WTC11 (cell line): ENCODE measurements at regions not wholly inside any gene's neighbourhood (a gene's known extent, or its start where the extent isn't known, plus 50 kb on each side); places are given as distances from the start of the nearest gene placed in this dataset.

Source experiments
- ATAC-seq: fragments of 200-7000 bp; cut with Tn5 transposase; 2 replicates; pipeline ENCODE4 v1.10.0; 2021; ENCODE audit warnings: mild to moderate bottlenecking, moderate library complexity
- CTCF ChIA-PET: fragments of 300-600 bp; sonication (Branson Sonifier 250); formaldehyde crosslinking; loops from one replicate; lab custom pipeline; 2021; ENCODE audit warnings: antibody characterized with exemption; lab: Charles Lee
- POLR2A ChIA-PET: fragments of 350-600 bp; sonication (Branson Sonifier 250); formaldehyde crosslinking; loops from one replicate; lab custom pipeline; 2021; ENCODE audit warnings: antibody characterized with exemption; lab: Charles Lee
- DNase-seq: peaks from one replicate; pipeline ENCODE4 v3.0.0; 2021; ENCODE audit warnings: low spot score
- H3K27ac Mint-ChIP-seq: 2 replicates; pipeline ENCODE4 v1.8.0; 2021; ENCODE audit warnings: mixed read lengths
- H3K27me3 Mint-ChIP-seq: 2 replicates; pipeline ENCODE4 v1.8.0; 2021; ENCODE audit warnings: low read depth, mild to moderate bottlenecking, moderate library complexity, mixed read lengths
- H3K36me3 Mint-ChIP-seq: 2 replicates; pipeline ENCODE4 v1.8.0; 2021; ENCODE audit warnings: mixed read lengths
- H3K4me1 Mint-ChIP-seq: 2 replicates; pipeline ENCODE4 v1.8.0; 2022; ENCODE audit warnings: mixed read lengths
- H3K4me3 Mint-ChIP-seq: 2 replicates; pipeline ENCODE4 v1.8.0; 2021; ENCODE audit warnings: mild to moderate bottlenecking, moderate library complexity, mixed read lengths
- H3K9me3 Mint-ChIP-seq: 2 replicates; pipeline ENCODE4 v1.8.0; 2021; ENCODE audit warnings: mixed read lengths
- GTF2I ChIP-seq: fragments of 250-450 bp; sonication (Bioruptor Pico); conservative IDR thresholded peaks from 2 replicates; pipeline ENCODE4 v1.4.0; 2021; ENCODE audit warnings: mild to moderate bottlenecking
- HMGA2 ChIP-seq: fragments of 250-450 bp; sonication (Bioruptor Pico); IDR thresholded peaks from 2 replicates; pipeline ENCODE4 v1.4.0; 2021; ENCODE audit warnings: mild to moderate bottlenecking, moderate library complexity
- NFATC4 ChIP-seq: fragments of 250-450 bp; sonication (Bioruptor Pico); IDR thresholded peaks from 2 replicates; pipeline ENCODE4 v1.9.0; 2021; ENCODE audit warnings: mild to moderate bottlenecking
- NFYB ChIP-seq: sonication (generic); formaldehyde crosslinking; conservative IDR thresholded peaks from 2 replicates; pipeline ENCODE4 v1.8.0; 2022; ENCODE audit warnings: low read depth, missing genetic modification reagents
- OVOL2 ChIP-seq: fragments of 250-450 bp; sonication (Bioruptor Pico); IDR thresholded peaks from 2 replicates; pipeline ENCODE4 v1.9.0; 2021; ENCODE audit warnings: mild to moderate bottlenecking, borderline replicate concordance
- TCF7 ChIP-seq: sonication (generic); formaldehyde crosslinking; IDR thresholded peaks from 2 replicates; pipeline ENCODE4 v1.8.0; 2022; ENCODE audit warnings: mild to moderate bottlenecking, low read depth, missing genetic modification reagents, moderate library complexity
- ZNF121 ChIP-seq: sonication (generic); formaldehyde crosslinking; IDR thresholded peaks from 2 replicates; pipeline ENCODE4 v1.8.0; 2023; ENCODE audit warnings: missing genetic modification reagents
- ZNF138 ChIP-seq: sonication (generic); formaldehyde crosslinking; conservative IDR thresholded peaks from 2 replicates; pipeline ENCODE4 v1.8.1; 2022; ENCODE audit warnings: mild to moderate bottlenecking, moderate library complexity, missing genetic modification reagents
- TF ChIP-seq, protein P1 (sequence below): sonication (generic); formaldehyde crosslinking; IDR thresholded peaks from 2 replicates; pipeline ENCODE4 v1.8.0; 2022; ENCODE audit warnings: missing genetic modification reagents
- TF ChIP-seq, protein P2 (sequence below): sonication (generic); formaldehyde crosslinking; IDR thresholded peaks from 2 replicates; pipeline ENCODE4 v1.8.1; 2022; ENCODE audit warnings: low read depth, mild to moderate bottlenecking, moderate library complexity, missing genetic modification reagents, borderline replicate concordance
- TF ChIP-seq, protein P3 (sequence below): sonication (generic); formaldehyde crosslinking; IDR thresholded peaks from 2 replicates; pipeline ENCODE4 v1.8.1; 2022; ENCODE audit warnings: mild to moderate bottlenecking, moderate library complexity, missing genetic modification reagents
- TF ChIP-seq, protein P4 (sequence below): fragments of 250-450 bp; sonication (Bioruptor Pico); IDR thresholded peaks from 2 replicates; pipeline ENCODE4 v1.9.0; 2021; ENCODE audit warnings: mild to moderate bottlenecking
- TF ChIP-seq, protein P5 (sequence below): sonication (generic); formaldehyde crosslinking; IDR thresholded peaks from 2 replicates; pipeline ENCODE4 v1.8.1; 2022; ENCODE audit warnings: low read depth, missing genetic modification reagents, borderline replicate concordance
- TF ChIP-seq, protein P6 (sequence below): sonication (generic); formaldehyde crosslinking; IDR thresholded peaks from 2 replicates; pipeline ENCODE4 v1.8.0; 2022; ENCODE audit warnings: mild to moderate bottlenecking, missing genetic modification reagents
- TF ChIP-seq, protein P7 (sequence below): sonication (generic); formaldehyde crosslinking; IDR thresholded peaks from 2 replicates; pipeline ENCODE4 v1.8.1; 2023; ENCODE audit warnings: mild to moderate bottlenecking, missing genetic modification reagents

DNA sequence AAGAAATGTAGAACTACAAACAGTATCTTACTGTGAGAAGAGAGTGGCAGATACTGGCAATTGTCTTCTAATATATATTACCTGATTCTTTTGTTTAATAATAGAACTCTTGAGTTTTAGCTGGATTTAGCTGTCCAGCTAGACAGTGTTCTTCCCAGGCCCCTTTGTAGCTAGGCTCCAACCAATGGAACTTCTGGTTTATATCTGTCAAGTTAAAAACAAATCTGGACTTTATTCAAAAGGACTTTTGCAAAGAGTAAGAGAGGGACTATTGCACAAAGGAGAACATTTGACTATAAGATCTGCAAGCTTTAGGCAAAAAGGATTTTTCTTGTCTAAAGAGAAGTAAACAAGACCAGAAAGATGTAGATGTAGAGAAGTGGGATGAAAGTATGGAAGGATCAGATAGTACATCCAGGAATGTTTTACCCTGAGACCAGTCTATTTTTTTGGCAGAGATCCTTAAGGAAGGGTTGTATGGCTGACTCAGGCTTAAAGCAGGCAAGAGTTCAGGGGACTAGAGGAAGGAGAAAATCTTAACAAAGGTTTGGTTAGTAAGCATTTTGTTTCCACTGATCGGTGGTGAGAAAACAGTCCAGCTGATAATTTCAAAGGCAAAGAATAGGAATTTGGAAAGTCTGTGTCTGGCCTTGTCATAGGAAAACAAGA lies 111.1 kb upstream of the PLEKHA5 start (continued):
- TF ChIP-seq, protein P1, sequence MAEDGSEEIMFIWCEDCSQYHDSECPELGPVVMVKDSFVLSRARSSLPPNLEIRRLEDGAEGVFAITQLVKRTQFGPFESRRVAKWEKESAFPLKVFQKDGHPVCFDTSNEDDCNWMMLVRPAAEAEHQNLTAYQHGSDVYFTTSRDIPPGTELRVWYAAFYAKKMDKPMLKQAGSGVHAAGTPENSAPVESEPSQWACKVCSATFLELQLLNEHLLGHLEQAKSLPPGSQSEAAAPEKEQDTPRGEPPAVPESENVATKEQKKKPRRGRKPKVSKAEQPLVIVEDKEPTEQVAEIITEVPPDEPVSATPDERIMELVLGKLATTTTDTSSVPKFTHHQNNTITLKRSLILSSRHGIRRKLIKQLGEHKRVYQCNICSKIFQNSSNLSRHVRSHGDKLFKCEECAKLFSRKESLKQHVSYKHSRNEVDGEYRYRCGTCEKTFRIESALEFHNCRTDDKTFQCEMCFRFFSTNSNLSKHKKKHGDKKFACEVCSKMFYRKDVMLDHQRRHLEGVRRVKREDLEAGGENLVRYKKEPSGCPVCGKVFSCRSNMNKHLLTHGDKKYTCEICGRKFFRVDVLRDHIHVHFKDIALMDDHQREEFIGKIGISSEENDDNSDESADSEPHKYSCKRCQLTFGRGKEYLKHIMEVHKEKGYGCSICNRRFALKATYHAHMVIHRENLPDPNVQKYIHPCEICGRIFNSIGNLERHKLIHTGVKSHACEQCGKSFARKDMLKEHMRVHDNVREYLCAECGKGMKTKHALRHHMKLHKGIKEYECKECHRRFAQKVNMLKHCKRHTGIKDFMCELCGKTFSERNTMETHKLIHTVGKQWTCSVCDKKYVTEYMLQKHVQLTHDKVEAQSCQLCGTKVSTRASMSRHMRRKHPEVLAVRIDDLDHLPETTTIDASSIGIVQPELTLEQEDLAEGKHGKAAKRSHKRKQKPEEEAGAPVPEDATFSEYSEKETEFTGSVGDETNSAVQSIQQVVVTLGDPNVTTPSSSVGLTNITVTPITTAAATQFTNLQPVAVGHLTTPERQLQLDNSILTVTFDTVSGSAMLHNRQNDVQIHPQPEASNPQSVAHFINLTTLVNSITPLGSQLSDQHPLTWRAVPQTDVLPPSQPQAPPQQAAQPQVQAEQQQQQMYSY (CRISPR knock-in tag), result no peak
- TF ChIP-seq, protein P2, sequence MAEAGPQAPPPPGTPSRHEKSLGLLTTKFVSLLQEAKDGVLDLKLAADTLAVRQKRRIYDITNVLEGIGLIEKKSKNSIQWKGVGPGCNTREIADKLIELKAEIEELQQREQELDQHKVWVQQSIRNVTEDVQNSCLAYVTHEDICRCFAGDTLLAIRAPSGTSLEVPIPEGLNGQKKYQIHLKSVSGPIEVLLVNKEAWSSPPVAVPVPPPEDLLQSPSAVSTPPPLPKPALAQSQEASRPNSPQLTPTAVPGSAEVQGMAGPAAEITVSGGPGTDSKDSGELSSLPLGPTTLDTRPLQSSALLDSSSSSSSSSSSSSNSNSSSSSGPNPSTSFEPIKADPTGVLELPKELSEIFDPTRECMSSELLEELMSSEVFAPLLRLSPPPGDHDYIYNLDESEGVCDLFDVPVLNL (CRISPR knock-in tag), result no peak
- TF ChIP-seq, protein P3, sequence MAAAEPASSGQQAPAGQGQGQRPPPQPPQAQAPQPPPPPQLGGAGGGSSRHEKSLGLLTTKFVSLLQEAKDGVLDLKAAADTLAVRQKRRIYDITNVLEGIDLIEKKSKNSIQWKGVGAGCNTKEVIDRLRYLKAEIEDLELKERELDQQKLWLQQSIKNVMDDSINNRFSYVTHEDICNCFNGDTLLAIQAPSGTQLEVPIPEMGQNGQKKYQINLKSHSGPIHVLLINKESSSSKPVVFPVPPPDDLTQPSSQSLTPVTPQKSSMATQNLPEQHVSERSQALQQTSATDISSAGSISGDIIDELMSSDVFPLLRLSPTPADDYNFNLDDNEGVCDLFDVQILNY (CRISPR knock-in tag), result no peak
- TF ChIP-seq TCF7 (CRISPR knock-in tag), result no peak

DNA sequence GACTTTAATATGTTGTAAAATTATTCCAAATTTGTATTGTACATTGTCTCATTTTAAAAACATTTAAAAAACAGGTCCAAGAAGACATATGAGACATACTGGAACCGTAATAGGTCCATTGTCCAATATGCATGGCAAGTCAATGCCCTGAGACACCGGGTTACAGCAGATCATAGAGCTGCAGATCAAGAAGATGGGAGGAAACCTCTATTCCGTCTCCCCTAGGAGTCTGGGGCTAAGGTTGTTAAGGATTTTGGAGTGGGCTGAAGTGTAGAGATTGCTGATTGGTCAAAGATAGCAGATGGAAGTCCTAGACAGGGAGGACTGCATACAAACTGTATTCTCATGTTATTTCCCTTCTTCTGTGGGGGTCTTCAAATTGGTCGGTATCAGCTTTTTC lies 108.3 kb upstream of the PLEKHA5 start:
- TF ChIP-seq ZNF121 (no peak), TCF7 (CRISPR knock-in tag) (no peak), NFYB (CRISPR knock-in tag) (no peak), GTF2I (CRISPR knock-in tag) (no peak), OVOL2 (CRISPR knock-in tag) (no peak), NFATC4 (CRISPR knock-in tag) (no peak), HMGA2 (no peak), ZNF138 (CRISPR knock-in tag) (no peak)
- TF ChIP-seq, protein P1 (CRISPR knock-in tag), result no peak
- TF ChIP-seq, protein P4, sequence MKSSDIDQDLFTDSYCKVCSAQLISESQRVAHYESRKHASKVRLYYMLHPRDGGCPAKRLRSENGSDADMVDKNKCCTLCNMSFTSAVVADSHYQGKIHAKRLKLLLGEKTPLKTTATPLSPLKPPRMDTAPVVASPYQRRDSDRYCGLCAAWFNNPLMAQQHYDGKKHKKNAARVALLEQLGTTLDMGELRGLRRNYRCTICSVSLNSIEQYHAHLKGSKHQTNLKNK, result no peak
- TF ChIP-seq, protein P5, sequence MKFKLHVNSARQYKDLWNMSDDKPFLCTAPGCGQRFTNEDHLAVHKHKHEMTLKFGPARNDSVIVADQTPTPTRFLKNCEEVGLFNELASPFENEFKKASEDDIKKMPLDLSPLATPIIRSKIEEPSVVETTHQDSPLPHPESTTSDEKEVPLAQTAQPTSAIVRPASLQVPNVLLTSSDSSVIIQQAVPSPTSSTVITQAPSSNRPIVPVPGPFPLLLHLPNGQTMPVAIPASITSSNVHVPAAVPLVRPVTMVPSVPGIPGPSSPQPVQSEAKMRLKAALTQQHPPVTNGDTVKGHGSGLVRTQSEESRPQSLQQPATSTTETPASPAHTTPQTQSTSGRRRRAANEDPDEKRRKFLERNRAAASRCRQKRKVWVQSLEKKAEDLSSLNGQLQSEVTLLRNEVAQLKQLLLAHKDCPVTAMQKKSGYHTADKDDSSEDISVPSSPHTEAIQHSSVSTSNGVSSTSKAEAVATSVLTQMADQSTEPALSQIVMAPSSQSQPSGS (CRISPR knock-in tag), result no peak
- TF ChIP-seq, protein P6, sequence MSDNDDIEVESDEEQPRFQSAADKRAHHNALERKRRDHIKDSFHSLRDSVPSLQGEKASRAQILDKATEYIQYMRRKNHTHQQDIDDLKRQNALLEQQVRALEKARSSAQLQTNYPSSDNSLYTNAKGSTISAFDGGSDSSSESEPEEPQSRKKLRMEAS (CRISPR knock-in tag), result no peak
- TF ChIP-seq, protein P7, sequence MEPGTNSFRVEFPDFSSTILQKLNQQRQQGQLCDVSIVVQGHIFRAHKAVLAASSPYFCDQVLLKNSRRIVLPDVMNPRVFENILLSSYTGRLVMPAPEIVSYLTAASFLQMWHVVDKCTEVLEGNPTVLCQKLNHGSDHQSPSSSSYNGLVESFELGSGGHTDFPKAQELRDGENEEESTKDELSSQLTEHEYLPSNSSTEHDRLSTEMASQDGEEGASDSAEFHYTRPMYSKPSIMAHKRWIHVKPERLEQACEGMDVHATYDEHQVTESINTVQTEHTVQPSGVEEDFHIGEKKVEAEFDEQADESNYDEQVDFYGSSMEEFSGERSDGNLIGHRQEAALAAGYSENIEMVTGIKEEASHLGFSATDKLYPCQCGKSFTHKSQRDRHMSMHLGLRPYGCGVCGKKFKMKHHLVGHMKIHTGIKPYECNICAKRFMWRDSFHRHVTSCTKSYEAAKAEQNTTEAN (CRISPR knock-in tag), result no peak
- Mint-ChIP-seq H3K27ac (no peak overlapping the region), H3K9me3 (peaks cover 20% of the 10 kb centered on the region), H3K27me3 (no peaks in the 10 kb centered on the region), H3K4me3 (no peak overlapping the region), H3K36me3 (no peaks in the 10 kb centered on the region), H3K4me1 (peaks cover 26% of the 10 kb centered on the region)
- POLR2A ChIA-PET, result no interaction called here
- ATAC-seq, result no peak
- no peak for DNase-seq
- CTCF ChIA-PET, result no interaction called here
